HTR-8/SVneo (cell line): ENCODE measurements at regions not wholly inside any gene's neighbourhood (a gene's known extent, or its start where the extent isn't known, plus 50 kb on each side); places are given as distances from the start of the nearest gene placed in this dataset.

ENCODE experiments used
- DNase-seq: peaks from one replicate; pipeline ENCODE4 v3.0.0; 2011; ENCODE audit warnings: low spot score, mixed read lengths; ENCODE audit not compliant: insufficient read length
- FAIRE-seq: peaks from 2 replicates; lab custom pipeline; 2011; peaks lifted over from hg19 to GRCh38; lab: Jason Lieb, UNC

- DNase-seq (no peak), FAIRE-seq (no peak)
Observed at GRCh38 chr6:1510239-1510638, 99.5 kb upstream of the FOXC1 start.

- no peak for FAIRE-seq
- no peak for DNase-seq
Observed at GRCh38 chr6:1513215-1513780, 96.4 kb upstream of the FOXC1 start.

GRCh38 chr6:1514078-1514477, 95.6 kb upstream of the FOXC1 start:
- FAIRE-seq (no peak), DNase-seq (no peak)

GRCh38 chr6:1515280-1515679, 94.4 kb upstream of the FOXC1 start:
- DNase-seq (no peak), FAIRE-seq (no peak)

GRCh38 chr6:1515781-1516180, 93.9 kb upstream of the FOXC1 start:
- no peak for FAIRE-seq
- no peak for DNase-seq

GRCh38 chr6:1516742-1517520, 92.8 kb upstream of the FOXC1 start:
- DNase-seq, result no peak
- no peak for FAIRE-seq

- DNase-seq (no peak), FAIRE-seq (no peak)
Observed at GRCh38 chr6:1518855-1519254, 90.9 kb upstream of the FOXC1 start.

- FAIRE-seq, result no peak
- DNase-seq, result no peak
Observed at GRCh38 chr6:1519597-1519996, 90.1 kb upstream of the FOXC1 start.

- DNase-seq (no peak), FAIRE-seq (no peak)
Observed at GRCh38 chr6:1522779-1523178, 86.9 kb upstream of the FOXC1 start.

- DNase-seq, result no peak
- FAIRE-seq, result no peak
Observed at GRCh38 chr6:1524040-1524480, 85.7 kb upstream of the FOXC1 start.

- no peak for FAIRE-seq
- no peak for DNase-seq
Observed at GRCh38 chr6:1525364-1526038, 84.2 kb upstream of the FOXC1 start.

GRCh38 chr6:1526398-1527072, 83.2 kb upstream of the FOXC1 start:
- DNase-seq, result no peak
- no peak for FAIRE-seq

GRCh38 chr6:1527073-1527457, 82.7 kb upstream of the FOXC1 start:
- DNase-seq (peak; percentile 69), FAIRE-seq (peak; percentile 20)

GRCh38 chr6:1535295-1535694, 74.4 kb upstream of the FOXC1 start:
- no peak for FAIRE-seq
- peak; percentile 26 for DNase-seq

GRCh38 chr6:1536526-1537429, 72.9 kb upstream of the FOXC1 start:
- no peak for DNase-seq
- no peak for FAIRE-seq

- no peak for FAIRE-seq
- no peak for DNase-seq
Observed at GRCh38 chr6:1538369-1538768, 71.3 kb upstream of the FOXC1 start.

- DNase-seq (no peak), FAIRE-seq (no peak)
Observed at GRCh38 chr6:1538810-1539478, 70.8 kb upstream of the FOXC1 start.

GRCh38 chr6:1540864-1541521, 68.7 kb upstream of the FOXC1 start:
- no peak for FAIRE-seq
- DNase-seq, result no peak

GRCh38 chr6:1542335-1542734, 67.4 kb upstream of the FOXC1 start:
- no peak for FAIRE-seq
- DNase-seq, result no peak
